H9 (cell line): ENCODE measurements at regions not wholly inside any gene's neighbourhood (a gene's known extent, or its start where the extent isn't known, plus 50 kb on each side); places are given as distances from the start of the nearest gene placed in this dataset.

Experiments
- DNase-seq: peaks from one replicate; pipeline ENCODE4 v3.0.0-alpha.2; 2017
- H2AFZ ChIP-seq: one replicate; pipeline ENCODE4 v1.6.1; 2013; ENCODE audit warnings: mild to moderate bottlenecking, low read length, control low read depth, moderate library complexity
- H2AK5ac ChIP-seq: 2 replicates; pipeline ENCODE4 v1.6.1; 2013; ENCODE audit warnings: low read length, control low read depth, mixed read lengths; ENCODE audit not compliant: insufficient read length
- H2BK120ac ChIP-seq: one replicate; pipeline ENCODE4 v1.6.1; 2013; ENCODE audit warnings: low read depth, mild to moderate bottlenecking, low read length, control low read depth, inconsistent platforms; ENCODE audit not compliant: poor library complexity, severe bottlenecking
- H2BK12ac ChIP-seq: 2 replicates; pipeline ENCODE4 v1.6.1; 2013; ENCODE audit warnings: low read length, control low read depth, mixed read lengths, low read depth; ENCODE audit not compliant: insufficient read length
- H2BK15ac ChIP-seq: 2 replicates; pipeline ENCODE4 v1.6.1; 2013; ENCODE audit warnings: low read depth, low read length, control low read depth
- H2BK20ac ChIP-seq: one replicate; pipeline ENCODE4 v1.6.1; 2013; ENCODE audit warnings: low read depth, mild to moderate bottlenecking, low read length, control low read depth, inconsistent platforms; ENCODE audit not compliant: poor library complexity, severe bottlenecking
- H2BK5ac ChIP-seq: 2 replicates; pipeline ENCODE4 v1.6.1; 2013; ENCODE audit warnings: low read length, control low read depth, mixed read lengths; ENCODE audit not compliant: insufficient read length
- H3K14ac ChIP-seq: 2 replicates; pipeline ENCODE4 v1.6.1; 2013; ENCODE audit warnings: low read length, control low read depth; ENCODE audit not compliant: insufficient read depth
- H3K18ac ChIP-seq: 2 replicates; pipeline ENCODE4 v1.6.1; 2013; ENCODE audit warnings: low read depth, mild to moderate bottlenecking, mixed read lengths, low read length, control low read depth; ENCODE audit not compliant: insufficient read length
- H3K23ac ChIP-seq: 2 replicates; pipeline ENCODE4 v1.6.1; 2013; ENCODE audit warnings: low read length, control low read depth, mixed read lengths, low read depth; ENCODE audit not compliant: insufficient read length
- H3K23me2 ChIP-seq: 2 replicates; pipeline ENCODE4 v1.6.1; 2013; ENCODE audit warnings: low read depth, mild to moderate bottlenecking, mixed read lengths, low read length, control low read depth; ENCODE audit not compliant: insufficient read length, poor library complexity, severe bottlenecking
- H3K27ac ChIP-seq: 2 replicates; pipeline ENCODE4 v1.5.1; 2013; ENCODE audit warnings: low read length, control low read depth, mixed read lengths, low read depth; ENCODE audit not compliant: insufficient read length
- H3K27me3 ChIP-seq: 2 replicates; pipeline ENCODE4 v1.6.1; 2013; ENCODE audit warnings: low read length, control low read depth, inconsistent platforms; ENCODE audit not compliant: insufficient read depth
- H3K4ac ChIP-seq: 2 replicates; pipeline ENCODE4 v1.6.1; 2013; ENCODE audit warnings: low read depth, mild to moderate bottlenecking, control low read depth, inconsistent platforms, low read length, moderate library complexity
- H3K4me1 ChIP-seq: 2 replicates; pipeline ENCODE4 v1.6.1; 2013; ENCODE audit warnings: low read length, control low read depth, inconsistent platforms; ENCODE audit not compliant: insufficient read depth
- H3K4me2 ChIP-seq: 2 replicates; pipeline ENCODE4 v1.6.1; 2013; ENCODE audit warnings: low read length, control low read depth, mixed read lengths; ENCODE audit not compliant: insufficient read length, insufficient read depth
- H3K56ac ChIP-seq: 2 replicates; pipeline ENCODE4 v1.6.1; 2013; ENCODE audit warnings: low read depth, mild to moderate bottlenecking, mixed read lengths, low read length, control low read depth; ENCODE audit not compliant: insufficient read length
- H3K79me1 ChIP-seq: 2 replicates; pipeline ENCODE4 v1.6.1; 2013; ENCODE audit warnings: low read depth, mild to moderate bottlenecking, moderate library complexity, low read length, control low read depth, inconsistent platforms; ENCODE audit not compliant: insufficient read depth, poor library complexity, severe bottlenecking
- H3K79me2 ChIP-seq: 2 replicates; pipeline ENCODE4 v1.6.1; 2013; ENCODE audit warnings: low read length, control low read depth, inconsistent platforms; ENCODE audit not compliant: insufficient read depth
- H3K9ac ChIP-seq: 2 replicates; pipeline ENCODE4 v1.6.1; 2013; ENCODE audit warnings: low read length, control low read depth, mixed read lengths; ENCODE audit not compliant: insufficient read length; ENCODE audit errors: extremely low read depth
- H3K9me3 ChIP-seq: one replicate; pipeline ENCODE4 v1.6.1; 2013; ENCODE audit warnings: low read depth, low read length, inconsistent platforms; ENCODE audit not compliant: control insufficient read depth
- H3T11ph ChIP-seq: one replicate; pipeline ENCODE4 v1.6.1; 2013; ENCODE audit warnings: mild to moderate bottlenecking, low read length, control low read depth, inconsistent platforms
- H4K20me1 ChIP-seq: one replicate; pipeline ENCODE4 v1.6.1; 2013; ENCODE audit not compliant: control insufficient read depth, insufficient read length, insufficient read depth
- H4K5ac ChIP-seq: 2 replicates; pipeline ENCODE4 v1.6.1; 2013; ENCODE audit warnings: low read depth, mild to moderate bottlenecking, mixed read lengths, low read length, control low read depth; ENCODE audit not compliant: insufficient read length
- H4K8ac ChIP-seq: replicated peaks from 2 replicates; pipeline ENCODE4 v1.6.1; 2013; ENCODE audit warnings: low read length, control low read depth, mixed read lengths, low read depth; ENCODE audit not compliant: insufficient read length
- H4K91ac ChIP-seq: 2 replicates; pipeline ENCODE4 v1.6.1; 2013; ENCODE audit warnings: low read depth, mild to moderate bottlenecking, moderate library complexity, mixed read lengths, low read length, control low read depth; ENCODE audit not compliant: insufficient read length
- H3K27ac Mint-ChIP-seq, 3 experiments: 2 replicates in 2 of 3; 3 replicates in 1 of 3; pipeline ENCODE4 v1.8.0; 2020 to 2021; ENCODE audit warnings: mixed read lengths in 3 of 3, mild to moderate bottlenecking in 1 of 3, moderate library complexity in 1 of 3
- H3K27me3 Mint-ChIP-seq: 2 replicates; pipeline ENCODE4 v1.8.0; 2021; ENCODE audit warnings: low read depth, mild to moderate bottlenecking, moderate library complexity, mixed read lengths
- H3K36me3 Mint-ChIP-seq, 3 experiments: 2 replicates in 2 of 3; 3 replicates in 1 of 3; pipeline ENCODE4 v1.8.0; 2020 to 2021; ENCODE audit warnings: low read depth in 3 of 3, mixed read lengths in 3 of 3; ENCODE audit not compliant: insufficient read depth in 1 of 3
- H3K4me1 Mint-ChIP-seq, 2 experiments: 2 replicates each; pipeline ENCODE4 v1.8.0; 2020; ENCODE audit warnings: mixed read lengths in 2 of 2
- H3K4me3 Mint-ChIP-seq, 2 experiments: 2 replicates in 1 of 2; 3 replicates in 1 of 2; pipeline ENCODE4 v1.8.0; 2020 to 2021; ENCODE audit warnings: mild to moderate bottlenecking in 2 of 2, mixed read lengths in 2 of 2, moderate library complexity in 1 of 2
- H3K9me3 Mint-ChIP-seq, 2 experiments: 2 replicates in 1 of 2; 3 replicates in 1 of 2; pipeline ENCODE4 v1.8.0; 2020; ENCODE audit warnings: mild to moderate bottlenecking in 2 of 2, mixed read lengths in 2 of 2, moderate library complexity in 1 of 2
- CTCF ChIP-seq: fragments of 200-600 bp; sonication (generic); conservative IDR thresholded peaks from 3 replicates; pipeline ENCODE4 v1.8.0; 2021; ENCODE audit warnings: antibody characterized with exemption, mild to moderate bottlenecking
- WGBS: extraction: QIAGEN DNeasy Blood & Tissue Kit; methylation state at CpG from one replicate; pipeline ENCODE4 v1.1.7; 2013; ENCODE audit warnings: missing lambda C conversion rate, low lambda C conversion rate, mixed read lengths; ENCODE audit not compliant: insufficient read length; ENCODE audit errors: extremely low coverage; 5-methylcytosine and 5-hydroxymethylcytosine counted together

- H3K27me3 ChIP-seq: no peaks in the 10 kb centered on the region
- no peak overlapping the region for H3K23ac ChIP-seq
- H3K4me1 ChIP-seq: 0 out of 2 replicates have a peak, but pooled peaks cover 1% of the 10 kb centered on the region
- H3K56ac ChIP-seq: no peak overlapping the region
- no CpG with 5 or more reads among the region's 3 CpGs for WGBS
- H3K79me2 ChIP-seq: no peaks in the 10 kb centered on the region
- no peak overlapping the region for H2BK15ac ChIP-seq
- no peaks in the 10 kb centered on the region for H3K4me1 Mint-ChIP-seq
- no peak for DNase-seq
- TF ChIP-seq CTCF: no peak
- no peak overlapping the region for H3K4ac ChIP-seq
- no peaks in the 10 kb centered on the region for H3K27me3 Mint-ChIP-seq
- H2BK20ac ChIP-seq: no peak overlapping the region
- no peak overlapping the region for H4K5ac ChIP-seq
- no peak overlapping the region for H3T11ph ChIP-seq
- no peak overlapping the region for H2AFZ ChIP-seq
- no peak overlapping the region for H3K18ac ChIP-seq
- H3K36me3 Mint-ChIP-seq: peaks cover 0 to 4% (median 2%) of the 10 kb centered on the region in 3 experiments; a peak in 1 of 7 replicates
- no peaks in the 10 kb centered on the region for H3K9me3 ChIP-seq
- H3K9me3 Mint-ChIP-seq: no peaks in the 10 kb centered on the region; a peak in 1 of 5 replicates
- H3K4me2 ChIP-seq: no peak overlapping the region
- no peak overlapping the region for H3K14ac ChIP-seq
- no peak overlapping the region for H3K9ac ChIP-seq
- H3K27ac Mint-ChIP-seq: no peak overlapping the region
- no peak overlapping the region for H3K4me3 Mint-ChIP-seq
- no peaks in the 10 kb centered on the region for H3K23me2 ChIP-seq
- no peak overlapping the region for H2AK5ac ChIP-seq
- no peaks in the 10 kb centered on the region for H3K79me1 ChIP-seq
- H3K27ac ChIP-seq: no peak overlapping the region
- no peak overlapping the region for H2BK120ac ChIP-seq
- no peak overlapping the region for H4K8ac ChIP-seq
- no peak overlapping the region for H2BK12ac ChIP-seq
- no peaks in the 10 kb centered on the region for H4K20me1 ChIP-seq
- no peak overlapping the region for H4K91ac ChIP-seq
- no peak overlapping the region for H2BK5ac ChIP-seq
These were observed 170.4 kb upstream of the LRRN1 start for GRCh38 chr3:3628676-3629328.
